ENCODE measurements at regions not wholly inside any gene's neighbourhood (a gene's known extent, or its start where the extent isn't known, plus 50 kb on each side); places are given as distances from the start of the nearest gene placed in this dataset.

GRCh38 chr2:129604560-129604959, 374.9 kb upstream of the RAB6C start:
- intact Hi-C loops (cut with micrococcal nuclease; ENCODE audit: unreplicated experiment), result no loop called here
- Histone ChIP-seq H3K9me3 (ENCODE audit: low read depth, low read length, poor library complexity, severe bottlenecking) (no peaks in the 10 kb centered on the region), H3K4me1 (ENCODE audit: insufficient read depth, low read length, poor library complexity, severe bottlenecking) (peaks cover 34% of the 10 kb centered on the region), H3K4me3 (ENCODE audit: low read depth, low read length, poor library complexity, severe bottlenecking) (no peak overlapping the region), H3K27me3 (replicated peaks; ENCODE audit: insufficient read depth, low read depth, low read length, poor library complexity) (no peaks in the 10 kb centered on the region), H3K27ac (ENCODE audit: low read depth, low read length, poor library complexity, severe bottlenecking) (no peak overlapping the region), H3K36me3 (ENCODE audit: insufficient read depth, low read length, poor library complexity, severe bottlenecking) (no peaks in the 10 kb centered on the region)
- no TSS peak for BruUV-seq (replicated peaks)
- TF ChIP-seq EZH2 (IDR thresholded peaks at IDR 0.05; ENCODE audit: borderline replicate concordance, low read depth, low read length, poor library complexity, severe bottlenecking), result no peak
- TF ChIP-seq, protein P1, sequence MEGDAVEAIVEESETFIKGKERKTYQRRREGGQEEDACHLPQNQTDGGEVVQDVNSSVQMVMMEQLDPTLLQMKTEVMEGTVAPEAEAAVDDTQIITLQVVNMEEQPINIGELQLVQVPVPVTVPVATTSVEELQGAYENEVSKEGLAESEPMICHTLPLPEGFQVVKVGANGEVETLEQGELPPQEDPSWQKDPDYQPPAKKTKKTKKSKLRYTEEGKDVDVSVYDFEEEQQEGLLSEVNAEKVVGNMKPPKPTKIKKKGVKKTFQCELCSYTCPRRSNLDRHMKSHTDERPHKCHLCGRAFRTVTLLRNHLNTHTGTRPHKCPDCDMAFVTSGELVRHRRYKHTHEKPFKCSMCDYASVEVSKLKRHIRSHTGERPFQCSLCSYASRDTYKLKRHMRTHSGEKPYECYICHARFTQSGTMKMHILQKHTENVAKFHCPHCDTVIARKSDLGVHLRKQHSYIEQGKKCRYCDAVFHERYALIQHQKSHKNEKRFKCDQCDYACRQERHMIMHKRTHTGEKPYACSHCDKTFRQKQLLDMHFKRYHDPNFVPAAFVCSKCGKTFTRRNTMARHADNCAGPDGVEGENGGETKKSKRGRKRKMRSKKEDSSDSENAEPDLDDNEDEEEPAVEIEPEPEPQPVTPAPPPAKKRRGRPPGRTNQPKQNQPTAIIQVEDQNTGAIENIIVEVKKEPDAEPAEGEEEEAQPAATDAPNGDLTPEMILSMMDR (conservative IDR thresholded peaks at IDR 0.05; ENCODE audit: low read depth, low read length), result 0 out of 2 replicates have a peak, but pooled peaks have one; percentile 22
- CTCF ChIA-PET, result no interaction called here
- no peak for DNase-seq (ENCODE audit: low spot score)
- POLR2A ChIA-PET (ENCODE audit: low non-redundant PET), result no interaction called here

- Histone ChIP-seq H3K4me1 (ENCODE audit: insufficient read depth, low read length, poor library complexity, severe bottlenecking) (peaks cover 34% of the 10 kb centered on the region), H3K9me3 (ENCODE audit: low read depth, low read length, poor library complexity, severe bottlenecking) (no peaks in the 10 kb centered on the region), H3K4me3 (ENCODE audit: low read depth, low read length, poor library complexity, severe bottlenecking) (peak overlapping the region; percentile 24), H3K27ac (ENCODE audit: low read depth, low read length, poor library complexity, severe bottlenecking) (peak overlapping the region; percentile 96), H3K27me3 (replicated peaks; ENCODE audit: insufficient read depth, low read depth, low read length, poor library complexity) (no peaks in the 10 kb centered on the region), H3K36me3 (ENCODE audit: insufficient read depth, low read length, poor library complexity, severe bottlenecking) (no peaks in the 10 kb centered on the region)
- TF ChIP-seq, protein P1 (conservative IDR thresholded peaks at IDR 0.05; ENCODE audit: low read depth, low read length), result no peak
- TF ChIP-seq EZH2 (IDR thresholded peaks at IDR 0.05; ENCODE audit: borderline replicate concordance, low read depth, low read length, poor library complexity, severe bottlenecking), result no peak
- intact Hi-C loops (cut with micrococcal nuclease; ENCODE audit: unreplicated experiment), result loop anchor here (5.0 kb wide), 2 partner anchors 127 to 197 kb away; no protein-coding TSS in a partner anchor
- ChIA-PET POLR2A (ENCODE audit: low non-redundant PET) (no interaction called here), CTCF (no interaction called here)
- peak; percentile 87 for DNase-seq (ENCODE audit: low spot score)
- no TSS peak for BruUV-seq (replicated peaks)
These were observed 373.8 kb upstream of the RAB6C start for GRCh38 chr2:129605646-129606045.

DNA sequence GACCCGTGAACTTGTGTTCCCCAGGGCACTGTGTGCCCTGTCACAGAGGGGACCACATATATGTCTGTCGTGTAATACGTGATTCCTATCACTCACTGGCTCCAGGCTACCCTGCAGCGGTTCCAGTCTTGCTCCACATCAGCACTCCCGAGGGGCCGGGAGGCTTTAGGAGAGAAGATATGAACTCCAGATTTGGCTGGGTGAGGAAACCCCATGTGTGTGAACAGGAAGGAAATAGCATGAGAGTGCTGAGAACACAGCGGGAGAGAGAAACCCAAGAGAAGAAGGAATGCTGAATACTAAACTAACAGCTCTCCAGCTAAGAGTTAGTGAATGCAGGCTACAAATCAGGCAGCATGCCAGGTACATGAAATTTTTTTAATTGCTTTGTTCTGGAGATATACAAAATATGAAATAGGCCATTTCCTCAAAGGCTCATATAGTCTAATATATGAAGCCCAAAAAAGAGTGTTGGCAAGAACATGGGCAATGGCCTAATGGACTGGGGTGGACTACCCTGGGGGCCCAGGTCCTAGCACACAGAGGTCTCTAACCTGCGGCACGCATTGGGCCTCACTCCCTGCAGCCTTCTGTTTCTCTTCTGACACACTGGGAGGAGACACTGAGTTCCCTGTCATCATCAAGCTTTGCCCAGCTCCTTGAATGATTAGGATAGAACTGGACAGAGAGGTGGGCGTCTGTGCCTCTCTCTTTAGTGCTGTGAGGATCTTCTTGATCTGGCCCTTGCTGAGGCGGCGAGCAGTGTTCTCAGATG, 372.8 kb upstream of the RAB6C start:
- CTCF ChIA-PET, result no interaction called here
- Histone ChIP-seq H3K27me3 (replicated peaks; ENCODE audit: insufficient read depth, low read depth, low read length, poor library complexity) (no peaks in the 10 kb centered on the region), H3K9me3 (ENCODE audit: low read depth, low read length, poor library complexity, severe bottlenecking) (no peaks in the 10 kb centered on the region), H3K36me3 (ENCODE audit: insufficient read depth, low read length, poor library complexity, severe bottlenecking) (no peaks in the 10 kb centered on the region), H3K4me1 (ENCODE audit: insufficient read depth, low read length, poor library complexity, severe bottlenecking) (peaks cover 34% of the 10 kb centered on the region), H3K4me3 (ENCODE audit: low read depth, low read length, poor library complexity, severe bottlenecking) (peak overlapping the region; percentile 24), H3K27ac (ENCODE audit: low read depth, low read length, poor library complexity, severe bottlenecking) (peak overlapping the region; percentile 96)
- DNase-seq (ENCODE audit: low spot score), result peak; percentile 99
- no TSS peak for BruUV-seq (replicated peaks)
- intact Hi-C loops (cut with micrococcal nuclease; ENCODE audit: unreplicated experiment), result loop anchor here (5.0 kb wide), 2 partner anchors 126 to 196 kb away; no protein-coding TSS in a partner anchor
- TF ChIP-seq, protein P1 (conservative IDR thresholded peaks at IDR 0.05; ENCODE audit: low read depth, low read length), result peak; percentile 35; the same call in 1 of the 2 replicates
- TF ChIP-seq EZH2 (IDR thresholded peaks at IDR 0.05; ENCODE audit: borderline replicate concordance, low read depth, low read length, poor library complexity, severe bottlenecking), result no peak
- POLR2A ChIA-PET (ENCODE audit: low non-redundant PET), result interaction anchor here (0.6 kb wide), 1 partner anchor 39 kb away, joined by 3 read pairs; no protein-coding TSS in a partner anchor

Measured in A673 (cell line).